Occipital lobe (tissue), 1 donor: ENCODE measurements at regions not wholly inside any gene's neighbourhood (a gene's known extent, or its start where the extent isn't known, plus 50 kb on each side); places are given as distances from the start of the nearest gene placed in this dataset.
"Not testable (repeated sequence)": the region's sequence is repeated elsewhere in the genome, so short reads cannot be mapped to it uniquely, and the experiment has no call there.

ENCODE experiments used
- DNase-seq: peaks from one replicate; lab custom pipeline; 2025; lab: John Stamatoyannopoulos, UW

GRCh38 chr2:11877764-11878163 lies 131.3 kb downstream of the LPIN1 start:
- no peak for DNase-seq

- DNase-seq = not testable (repeated sequence)
Observed at GRCh38 chr2:11885253-11885652, 138.8 kb downstream of the LPIN1 start.

- not testable (repeated sequence) for DNase-seq
Observed at GRCh38 chr2:11886899-11887298, 140.5 kb downstream of the LPIN1 start.

- no peak for DNase-seq
Observed at GRCh38 chr2:11889101-11889850, 142.8 kb downstream of the LPIN1 start.

GRCh38 chr2:11889854-11890253 lies 143.4 kb downstream of the LPIN1 start:
- DNase-seq = no peak

DNA sequence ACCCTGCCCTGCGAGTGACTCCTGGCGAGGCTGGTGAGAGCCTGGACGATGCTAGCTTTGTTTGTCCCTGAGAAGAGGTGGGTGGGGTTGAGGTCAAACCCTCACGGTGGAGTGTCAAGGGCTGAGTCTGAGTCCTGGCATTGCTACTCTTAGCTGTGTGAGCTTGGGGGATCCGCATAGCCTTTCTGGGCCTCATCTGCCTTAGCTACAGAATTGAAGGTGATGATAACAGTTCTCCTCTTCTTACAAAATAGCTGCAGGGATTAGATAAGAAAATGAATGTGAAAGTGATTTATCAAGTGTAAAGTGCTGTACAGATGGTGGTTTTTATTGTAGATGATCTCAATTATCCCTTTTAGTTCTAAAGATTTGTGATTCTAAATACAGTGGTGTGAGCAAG lies 144.6 kb downstream of the LPIN1 start:
- no peak for DNase-seq

GRCh38 chr2:11891671-11892440 lies 145.4 kb downstream of the LPIN1 start:
- no peak for DNase-seq

- no peak for DNase-seq
Observed at GRCh38 chr2:11896386-11896785, 150.0 kb downstream of the LPIN1 start.

GRCh38 chr2:11898576-11898975 lies 152.1 kb downstream of the LPIN1 start:
- DNase-seq = no peak

- no peak for DNase-seq
Observed at GRCh38 chr2:11899264-11899818, 152.9 kb downstream of the LPIN1 start.

- not testable (repeated sequence) for DNase-seq
Observed at GRCh38 chr2:11900891-11901290, 154.5 kb downstream of the LPIN1 start.

DNA sequence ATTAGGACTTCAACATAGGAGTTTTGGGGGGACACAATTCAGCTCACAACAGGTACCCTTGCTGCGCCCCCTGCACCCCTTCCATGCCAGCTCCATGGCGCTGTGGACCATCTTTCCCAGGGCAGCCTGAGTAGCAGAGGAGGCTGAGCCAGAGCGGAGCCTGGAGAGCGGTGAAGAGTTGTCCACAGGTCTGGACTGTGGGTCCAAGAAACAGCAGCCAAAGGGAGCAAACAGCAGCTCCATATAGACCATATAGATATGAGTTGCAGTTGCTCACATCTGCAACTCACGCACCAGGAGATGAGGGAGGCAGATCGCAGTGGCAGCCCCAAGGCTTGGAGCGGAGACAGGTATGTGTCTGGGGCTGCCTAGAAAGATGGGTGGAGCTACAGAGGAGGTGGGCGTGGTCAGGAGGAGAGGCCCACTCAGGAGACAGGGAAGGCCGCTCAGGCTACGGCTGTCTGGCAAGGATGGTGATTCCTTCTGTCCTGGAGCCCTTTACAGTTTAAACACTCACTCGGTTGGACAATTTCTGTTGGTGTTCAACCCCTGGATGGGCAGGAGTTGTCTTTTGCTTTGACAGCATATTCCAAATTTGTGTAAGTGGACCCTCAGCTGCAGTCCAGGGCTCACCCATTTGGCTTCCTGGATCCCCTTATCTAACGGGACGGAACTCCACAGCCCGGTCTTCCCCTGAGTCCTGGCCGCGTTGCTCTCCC lies 155.1 kb downstream of the LPIN1 start:
- no peak for DNase-seq

DNA sequence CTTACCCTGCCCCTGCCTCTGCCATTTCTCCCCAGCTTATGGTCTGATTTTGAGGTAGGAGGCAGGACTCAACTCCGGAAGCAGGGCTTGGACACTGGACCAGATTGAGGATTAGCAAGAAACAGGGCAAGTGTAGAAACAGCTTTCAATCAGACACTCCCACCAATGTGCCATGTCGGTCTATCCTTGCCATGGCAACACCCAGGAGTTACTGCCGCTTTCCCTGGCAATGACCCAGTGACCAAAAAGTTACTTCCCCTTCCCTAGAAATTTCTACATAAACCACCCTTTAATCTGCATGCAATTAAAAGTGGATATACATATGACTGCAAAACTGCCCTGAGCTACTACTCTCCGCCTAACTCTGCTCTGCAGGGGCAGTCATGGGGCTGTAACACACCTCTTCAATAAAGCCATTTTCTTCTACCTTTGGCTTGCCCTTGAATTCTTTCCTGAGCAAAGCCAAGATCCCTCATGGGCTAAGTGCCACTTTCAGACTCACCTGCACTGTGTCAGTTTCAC lies 156.7 kb downstream of the LPIN1 start:
- no peak for DNase-seq

DNA sequence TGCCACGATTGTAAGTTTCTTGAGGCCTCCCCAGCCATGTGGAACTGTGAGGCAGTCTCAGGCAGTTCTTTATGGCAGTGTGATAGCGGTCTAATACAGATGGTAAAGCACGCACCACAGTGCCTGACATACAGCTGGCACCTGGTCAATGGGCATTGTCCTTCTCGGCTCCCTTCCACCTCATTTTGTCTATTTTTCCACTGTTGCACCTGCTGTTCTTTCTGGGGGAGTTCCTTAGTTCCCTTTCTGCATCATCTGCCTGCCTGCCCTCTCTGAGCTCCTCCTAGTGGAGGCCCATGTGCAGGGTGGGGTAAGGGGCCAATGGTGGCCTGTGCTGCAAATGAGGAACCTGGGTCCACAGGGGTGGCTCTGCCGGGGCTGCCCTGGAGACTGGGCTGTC lies 157.6 kb downstream of the LPIN1 start:
- no peak for DNase-seq

DNA sequence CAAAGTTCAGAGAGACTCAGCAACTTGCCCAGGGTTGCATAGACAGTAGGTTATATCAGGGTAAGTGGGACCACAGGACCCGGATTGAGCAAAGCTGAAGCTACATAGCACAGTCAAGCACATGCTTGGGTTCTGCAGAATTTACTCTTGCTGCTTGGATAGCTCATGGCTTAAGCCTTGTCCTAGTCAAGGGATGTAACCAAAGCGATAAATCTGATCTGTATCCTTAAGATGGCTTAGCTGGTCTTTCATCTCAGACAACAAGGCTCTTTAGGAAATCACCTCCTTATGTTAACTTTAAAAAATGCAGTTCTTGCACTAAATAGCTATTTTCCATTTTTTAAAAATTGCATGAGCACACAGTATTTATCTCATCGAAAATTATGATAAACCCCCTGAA lies 158.5 kb downstream of the LPIN1 start:
- DNase-seq = no peak

GRCh38 chr2:11907190-11907589 lies 160.8 kb downstream of the LPIN1 start:
- no peak for DNase-seq

GRCh38 chr2:11910971-11911370 lies 164.5 kb downstream of the LPIN1 start:
- DNase-seq = no peak

DNA sequence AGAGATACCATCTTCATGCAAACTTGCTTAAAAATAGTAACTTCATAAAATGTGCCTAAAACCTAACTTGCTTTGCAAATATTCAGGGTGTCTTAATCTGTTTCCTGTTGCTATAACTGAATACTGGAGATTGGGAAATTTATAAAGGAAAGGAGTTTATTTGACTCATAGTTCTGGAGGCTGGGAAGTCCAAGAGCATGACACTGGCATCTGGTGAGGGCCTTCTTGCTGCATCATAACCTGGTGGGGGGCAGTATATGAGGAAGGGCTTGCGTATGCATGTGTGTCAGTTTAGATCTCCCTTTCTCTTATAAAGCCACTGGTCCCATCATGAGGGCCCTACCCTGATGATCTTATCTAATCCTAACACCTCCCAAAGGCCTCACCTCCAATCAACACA lies 166.5 kb downstream of the LPIN1 start:
- no peak for DNase-seq

GRCh38 chr2:11914455-11914854 lies 168.0 kb downstream of the LPIN1 start:
- no peak for DNase-seq

GRCh38 chr2:11915650-11916049 lies 169.2 kb downstream of the LPIN1 start:
- no peak for DNase-seq

GRCh38 chr2:11919953-11920352 lies 173.5 kb downstream of the LPIN1 start:
- DNase-seq = no peak
